ENCODE measurements at regions not wholly inside any gene's neighbourhood (a gene's known extent, or its start where the extent isn't known, plus 50 kb on each side); places are given as distances from the start of the nearest gene placed in this dataset.

DNA sequence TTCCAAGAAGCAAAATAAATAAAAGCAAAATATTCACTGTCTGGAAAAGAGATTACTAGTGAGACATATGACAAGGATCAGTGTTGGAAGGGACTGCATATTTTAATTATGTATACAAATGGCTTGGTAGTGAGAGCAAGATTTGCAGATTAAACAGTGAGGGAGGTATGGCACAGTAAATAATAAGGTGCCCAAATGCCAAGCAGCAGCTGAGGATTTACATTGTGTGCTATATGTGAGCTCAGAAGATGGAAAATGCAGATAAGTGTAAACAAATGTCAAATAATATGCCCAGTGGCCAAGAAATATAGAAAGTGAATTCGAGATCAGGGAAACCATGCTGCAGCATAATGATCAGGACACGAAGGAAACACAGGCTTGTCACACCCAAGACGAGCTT is 173.8 kb upstream of the NRSN1 start:
- TF ChIP-seq, protein P1, sequence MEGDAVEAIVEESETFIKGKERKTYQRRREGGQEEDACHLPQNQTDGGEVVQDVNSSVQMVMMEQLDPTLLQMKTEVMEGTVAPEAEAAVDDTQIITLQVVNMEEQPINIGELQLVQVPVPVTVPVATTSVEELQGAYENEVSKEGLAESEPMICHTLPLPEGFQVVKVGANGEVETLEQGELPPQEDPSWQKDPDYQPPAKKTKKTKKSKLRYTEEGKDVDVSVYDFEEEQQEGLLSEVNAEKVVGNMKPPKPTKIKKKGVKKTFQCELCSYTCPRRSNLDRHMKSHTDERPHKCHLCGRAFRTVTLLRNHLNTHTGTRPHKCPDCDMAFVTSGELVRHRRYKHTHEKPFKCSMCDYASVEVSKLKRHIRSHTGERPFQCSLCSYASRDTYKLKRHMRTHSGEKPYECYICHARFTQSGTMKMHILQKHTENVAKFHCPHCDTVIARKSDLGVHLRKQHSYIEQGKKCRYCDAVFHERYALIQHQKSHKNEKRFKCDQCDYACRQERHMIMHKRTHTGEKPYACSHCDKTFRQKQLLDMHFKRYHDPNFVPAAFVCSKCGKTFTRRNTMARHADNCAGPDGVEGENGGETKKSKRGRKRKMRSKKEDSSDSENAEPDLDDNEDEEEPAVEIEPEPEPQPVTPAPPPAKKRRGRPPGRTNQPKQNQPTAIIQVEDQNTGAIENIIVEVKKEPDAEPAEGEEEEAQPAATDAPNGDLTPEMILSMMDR (IDR thresholded peaks at IDR 0.05) = no peak
- TF ChIP-seq POLR2A (IDR thresholded peaks at IDR 0.05) = no peak

All from transverse colon (tissue), 3 donors.